ENCODE measurements at regions not wholly inside any gene's neighbourhood (a gene's known extent, or its start where the extent isn't known, plus 50 kb on each side); places are given as distances from the start of the nearest gene placed in this dataset.

- ATAC-seq = no peak
- no peak for DNase-seq
Observed at GRCh38 chr2:211237586-211238275, 681.3 kb downstream of the CPS1 start.

GRCh38 chr2:211241891-211242290, 685.5 kb downstream of the CPS1 start:
- DNase-seq = no peak
- no peak for ATAC-seq

- no peak for DNase-seq
Observed at GRCh38 chr2:211247751-211248150, 691.4 kb downstream of the CPS1 start.

GRCh38 chr2:211248841-211249240, 692.4 kb downstream of the CPS1 start:
- no peak for DNase-seq
- no peak for ATAC-seq

More at GRCh38 chr2:211247751-211248150, 691.4 kb downstream of the CPS1 start:
- ATAC-seq = no peak

- DNase-seq (no peak), ATAC-seq (no peak)
Observed at GRCh38 chr2:211251016-211251415, 694.6 kb downstream of the CPS1 start.

GRCh38 chr2:211258646-211259335, 702.4 kb downstream of the CPS1 start:
- no peak for ATAC-seq
- no peak for DNase-seq

- ATAC-seq (no peak), DNase-seq (no peak)
Observed at GRCh38 chr2:211259831-211260476, 703.6 kb downstream of the CPS1 start.

GRCh38 chr2:211270257-211270656, 713.9 kb downstream of the CPS1 start:
- DNase-seq (no peak), ATAC-seq (no peak)

- no peak for DNase-seq
- no peak for ATAC-seq
Observed at GRCh38 chr2:211281430-211282073, 725.2 kb downstream of the CPS1 start.

GRCh38 chr2:211302676-211303075, 746.3 kb downstream of the CPS1 start:
- ATAC-seq (no peak), DNase-seq (no peak)

- ATAC-seq (no peak), DNase-seq (no peak)
Observed at GRCh38 chr2:211306929-211307328, 750.5 kb downstream of the CPS1 start.

Measured in stimulated activated naive CD8-positive, alpha-beta T cell treated with anti-CD3 and anti-CD28 coated beads, Interleukin-15, Interleukin-2, amounts not matched to agents 100 U/mL and 50 U/mL, for 24 hours (primary cell).